HG03558 (cell line): ENCODE measurements at regions not wholly inside any gene's neighbourhood (a gene's known extent, or its start where the extent isn't known, plus 50 kb on each side); places are given as distances from the start of the nearest gene placed in this dataset.
"Not testable (repeated sequence)": the region's sequence is repeated elsewhere in the genome, so short reads cannot be mapped to it uniquely, and the experiment has no call there.

ENCODE experiments used
- ATAC-seq: cut with Tn5 transposase; IDR thresholded peaks from one replicate; pipeline ENCODE4 v1.9.1; 2021; ENCODE audit warnings: moderate number of reproducible peaks; ENCODE audit not compliant: unreplicated experiment; ENCODE audit errors: extremely low read depth

- ATAC-seq = no peak
Measured at GRCh38 chr16:61045931-61046330, 990.3 kb downstream of the CDH8 start.

- no peak for ATAC-seq
Measured at GRCh38 chr16:61042737-61043136, 993.5 kb downstream of the CDH8 start.

- no peak for ATAC-seq
Measured at GRCh38 chr16:61030616-61031015, 1005.6 kb downstream of the CDH8 start.

DNA sequence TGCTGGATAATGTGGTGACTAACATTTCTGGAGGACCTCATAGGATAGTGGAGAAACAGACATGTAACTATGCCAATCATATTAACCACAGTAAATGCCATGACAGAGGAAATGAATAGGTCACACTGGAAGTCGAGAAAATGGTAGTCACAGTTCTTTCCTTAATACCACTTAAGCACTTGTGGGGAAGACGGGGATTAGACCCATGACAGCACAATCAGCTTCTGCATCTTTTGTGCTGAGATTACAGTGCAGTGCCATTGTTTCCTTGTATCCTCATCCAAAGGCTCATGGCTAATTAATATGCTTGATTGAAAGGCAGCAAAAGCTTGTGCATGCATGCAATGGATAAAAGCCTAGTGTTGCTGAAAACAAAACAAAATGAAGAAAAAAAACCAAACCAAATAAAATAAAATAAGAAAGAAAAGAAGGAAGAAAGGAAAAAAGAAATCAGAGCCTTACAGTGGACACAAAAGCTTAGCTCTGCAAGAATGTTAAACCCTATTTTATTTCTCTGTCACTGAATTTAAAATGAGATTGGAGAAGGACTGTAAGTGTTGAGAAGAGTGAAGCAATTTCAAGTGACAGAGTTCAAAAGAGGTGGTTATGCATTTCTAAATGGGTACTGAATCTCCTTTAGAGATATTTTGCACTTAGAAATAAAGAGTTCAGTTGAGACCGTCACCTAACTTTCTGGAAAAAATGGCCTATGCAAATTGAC lies 1011.9 kb downstream of the CDH8 start:
- ATAC-seq = no peak

GRCh38 chr16:61014869-61015268 lies 1021.4 kb downstream of the CDH8 start:
- no peak for ATAC-seq

GRCh38 chr16:61007694-61008093 lies 1028.5 kb downstream of the CDH8 start:
- no peak for ATAC-seq

DNA sequence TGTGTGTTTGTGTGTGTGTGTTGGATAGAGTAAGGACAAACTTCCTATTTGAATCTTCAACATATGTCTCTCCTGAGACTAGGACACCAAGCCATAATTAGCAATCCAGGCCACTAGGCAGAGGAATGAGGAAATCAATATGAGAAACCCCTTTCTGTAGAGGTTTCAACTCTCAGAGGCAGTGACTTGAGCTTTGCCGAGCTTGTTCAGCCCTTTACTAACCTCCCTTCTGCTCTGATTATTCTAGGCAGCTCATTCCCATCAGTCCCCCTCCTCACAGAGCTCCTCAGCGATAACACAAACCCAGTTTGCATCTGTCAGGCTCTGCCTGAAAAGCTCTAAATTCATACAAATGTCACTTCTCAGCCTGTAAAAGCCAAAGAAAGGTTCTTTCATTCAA lies 1030.3 kb downstream of the CDH8 start:
- ATAC-seq = no peak

GRCh38 chr16:61002479-61003204 lies 1033.6 kb downstream of the CDH8 start:
- no peak for ATAC-seq

DNA sequence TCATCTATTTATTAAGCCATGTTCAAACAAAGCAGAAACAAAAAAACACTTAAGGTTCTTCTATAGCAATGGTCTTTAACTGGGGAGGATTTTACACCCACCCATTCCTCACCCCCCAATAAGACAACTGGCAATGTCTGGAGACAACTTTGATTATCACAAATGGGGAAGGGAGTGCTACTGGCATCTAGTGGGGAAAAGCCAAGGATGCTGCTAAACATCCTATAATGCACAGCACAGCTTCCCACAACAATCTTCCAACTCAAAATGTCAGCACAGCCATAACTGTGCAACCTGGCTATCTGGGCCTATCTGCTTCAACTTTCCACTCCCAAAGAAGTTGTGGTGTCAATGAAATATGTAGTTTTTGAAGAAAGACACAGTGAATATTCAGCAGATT lies 1044.4 kb downstream of the CDH8 start:
- no peak for ATAC-seq

GRCh38 chr16:60989592-60989991 lies 1046.6 kb downstream of the CDH8 start:
- no peak for ATAC-seq

DNA sequence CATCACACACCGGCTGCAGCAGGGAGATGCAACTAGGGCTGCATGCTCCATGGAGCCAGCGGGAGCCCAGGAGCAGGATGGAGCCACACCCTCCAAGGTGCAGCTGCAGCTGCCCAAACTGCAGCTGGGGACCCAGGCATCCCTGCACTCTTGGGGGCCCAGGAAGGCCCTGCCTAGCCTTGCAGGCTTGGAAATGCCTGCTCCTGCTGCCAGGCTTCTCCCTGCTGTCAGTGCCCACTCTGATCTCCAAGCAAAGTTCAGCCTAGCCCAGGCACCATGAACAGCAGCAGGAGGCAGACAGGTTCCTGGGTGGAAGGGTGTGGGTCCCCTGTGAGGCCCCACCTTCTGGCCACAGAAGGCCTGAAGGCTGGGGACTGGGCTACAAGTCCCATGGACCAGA lies 1057.1 kb downstream of the CDH8 start:
- no peak for ATAC-seq

DNA sequence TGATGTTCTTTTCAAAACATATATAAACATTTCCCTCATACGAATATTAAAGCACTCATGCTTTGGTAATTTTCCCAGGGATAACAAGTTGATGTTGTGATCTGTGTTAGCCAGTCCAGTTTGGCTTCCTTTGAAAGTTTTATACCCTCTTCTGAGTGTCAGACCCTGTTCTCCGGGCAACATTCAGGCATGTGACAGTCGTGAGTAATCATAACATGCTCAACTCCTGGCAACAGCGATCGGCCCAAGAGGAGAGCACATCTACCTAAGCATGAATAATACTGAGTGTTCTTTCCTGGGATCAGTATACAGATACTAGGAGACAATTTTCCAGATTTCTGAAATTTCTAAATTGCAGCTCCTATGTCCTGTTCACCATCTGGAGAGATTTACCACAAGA lies 1086.4 kb downstream of the CDH8 start:
- no peak for ATAC-seq

- ATAC-seq = no peak
Measured at GRCh38 chr16:60945225-60945624, 1091.0 kb downstream of the CDH8 start.

DNA sequence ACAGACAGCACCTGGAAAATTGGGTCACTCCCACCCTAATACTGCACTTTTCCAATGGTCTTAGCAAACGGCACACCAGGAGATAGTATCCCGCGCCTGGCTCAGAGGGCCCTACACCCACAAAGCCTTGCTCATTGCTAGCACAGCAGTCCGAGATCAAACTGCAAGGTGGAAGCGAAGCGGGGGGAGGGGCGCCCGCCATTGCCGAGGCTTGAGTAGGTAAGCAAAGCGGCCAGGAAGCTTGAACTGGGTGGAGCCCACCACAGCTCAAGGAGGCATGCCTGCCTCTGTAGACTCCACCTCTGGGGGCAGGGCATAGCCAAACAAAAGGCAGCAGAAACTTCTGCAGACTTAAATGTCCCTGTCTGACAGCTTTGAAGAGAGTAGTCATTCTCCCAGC lies 1100.0 kb downstream of the CDH8 start:
- not testable (repeated sequence) for ATAC-seq

DNA sequence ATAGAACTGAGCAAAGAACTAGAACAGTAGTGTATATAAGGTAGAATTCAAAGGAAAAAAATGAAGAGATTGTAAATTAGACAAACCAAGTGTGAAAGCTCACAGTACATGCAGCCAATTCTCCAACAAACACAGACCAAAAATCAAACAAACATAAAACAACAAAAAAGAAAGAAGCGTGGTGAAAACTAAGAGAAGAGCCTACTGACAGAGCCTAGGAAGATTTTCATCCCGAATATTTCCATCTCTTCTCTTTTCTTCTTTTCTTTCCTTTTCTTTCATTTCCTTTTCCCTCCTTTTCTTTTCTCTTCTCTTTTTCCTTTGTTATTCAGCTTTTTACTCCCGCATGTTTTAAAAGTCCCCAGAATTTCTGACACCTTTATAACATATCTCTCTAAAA lies 1103.6 kb downstream of the CDH8 start:
- ATAC-seq = no peak

- no peak for ATAC-seq
Measured at GRCh38 chr16:60930291-60930690, 1105.9 kb downstream of the CDH8 start.

- no peak for ATAC-seq
Measured at GRCh38 chr16:60922920-60923319, 1113.3 kb downstream of the CDH8 start.

- no peak for ATAC-seq
Measured at GRCh38 chr16:60914334-60914733, 1121.9 kb downstream of the CDH8 start.

GRCh38 chr16:60907645-60908044 lies 1128.6 kb downstream of the CDH8 start:
- ATAC-seq = no peak

DNA sequence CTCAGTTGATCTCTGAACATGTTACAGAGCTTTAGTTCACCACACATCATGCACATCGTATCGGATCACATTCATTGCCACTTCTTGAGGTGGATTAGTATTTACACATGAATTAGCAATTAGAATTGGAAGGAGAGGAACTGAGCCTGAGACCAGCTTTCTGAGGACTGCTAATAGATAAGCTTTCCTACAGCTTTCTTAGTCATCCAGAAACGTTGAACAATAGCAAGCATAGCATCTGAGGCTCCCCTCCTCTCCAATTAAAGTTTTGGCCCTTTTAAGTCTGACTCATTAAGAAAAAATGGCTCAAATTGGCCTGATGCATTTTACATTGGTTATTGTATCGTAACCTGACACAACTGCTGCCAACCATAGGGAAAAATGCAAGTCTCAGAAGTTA lies 1130.4 kb downstream of the CDH8 start:
- ATAC-seq = no peak

- no peak for ATAC-seq
Measured at GRCh38 chr16:60902114-60902513, 1134.1 kb downstream of the CDH8 start.

DNA sequence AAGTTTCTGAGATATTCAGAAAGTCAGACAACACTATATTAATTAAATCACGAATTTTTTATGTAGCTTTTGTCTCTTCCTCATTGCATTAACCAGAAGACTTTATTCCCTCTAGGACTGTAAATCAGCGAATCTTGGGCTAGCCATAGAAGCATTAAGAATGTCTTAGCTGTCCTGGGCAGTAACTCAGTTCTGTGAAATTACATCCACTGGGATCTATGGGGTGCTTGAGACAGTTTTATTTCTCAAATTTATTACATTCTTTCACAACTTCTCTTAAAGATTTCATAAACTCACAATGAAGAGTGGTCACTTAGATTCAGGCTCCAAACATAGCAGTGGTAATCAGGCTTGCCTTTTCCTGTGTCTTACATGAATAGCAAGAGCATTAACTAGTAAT lies 1153.4 kb downstream of the CDH8 start:
- ATAC-seq = no peak
